Keratinocyte (primary cell): ENCODE measurements at regions not wholly inside any gene's neighbourhood (a gene's known extent, or its start where the extent isn't known, plus 50 kb on each side); places are given as distances from the start of the nearest gene placed in this dataset.

Experiments
- DNase-seq: peaks from one replicate; pipeline ENCODE4 v3.0.0-alpha.2; 2011; ENCODE audit warnings: low read depth, missing footprints, low spot score
- FAIRE-seq: peaks from 2 replicates; lab custom pipeline; 2011; peaks lifted over from hg19 to GRCh38; lab: Jason Lieb, UNC
- H2AFZ ChIP-seq: 2 replicates; pipeline ENCODE4 v1.6.0; 2012; ENCODE audit warnings: low read length, control low read depth, inconsistent platforms; ENCODE audit not compliant: control insufficient read depth
- H3K27ac ChIP-seq: 2 replicates; pipeline ENCODE4 v1.5.1; 2011; ENCODE audit warnings: low read length; ENCODE audit not compliant: control insufficient read depth, insufficient read depth
- H3K27me3 ChIP-seq: 3 replicates; pipeline ENCODE4 v1.6.0; 2011; ENCODE audit warnings: low read length; ENCODE audit not compliant: control insufficient read depth, insufficient read depth; ENCODE audit errors: extremely low read depth
- H3K36me3 ChIP-seq, 2 experiments: 2 replicates in 1 of 2; 3 replicates in 1 of 2; pipeline ENCODE4 v1.5.1; 2011; ENCODE audit warnings: low read length in 2 of 2, mild to moderate bottlenecking in 1 of 2; ENCODE audit not compliant: control insufficient read depth in 2 of 2, insufficient read depth in 2 of 2; ENCODE audit errors: extremely low read depth in 1 of 2
- H3K4me1 ChIP-seq: 3 replicates; pipeline ENCODE4 v1.5.1; 2011; ENCODE audit warnings: low read length; ENCODE audit not compliant: control insufficient read depth, insufficient read depth; ENCODE audit errors: extremely low read depth
- H3K4me2 ChIP-seq: 3 replicates; pipeline ENCODE4 v1.6.0; 2011; ENCODE audit warnings: low read depth, low read length; ENCODE audit not compliant: control insufficient read depth, insufficient read depth; ENCODE audit errors: extremely low read depth
- H3K4me3 ChIP-seq, 3 experiments: fragments of 200-600 bp in 1 of 3; sonication (generic) in 1 of 3; 2 replicates in 2 of 3; 3 replicates in 1 of 3; pipeline ENCODE4 v1.5.1; 2011 to 2016; ENCODE audit warnings: low read length in 3 of 3, mild to moderate bottlenecking in 3 of 3, control low read depth in 2 of 3, inconsistent platforms in 1 of 3, low read depth in 1 of 3, mixed read lengths in 1 of 3, mixed run types in 1 of 3, moderate library complexity in 1 of 3; ENCODE audit not compliant: control insufficient read depth in 2 of 3, insufficient read depth in 2 of 3; ENCODE audit errors: extremely low read depth in 1 of 3
- H3K79me2 ChIP-seq: 2 replicates; pipeline ENCODE4 v1.6.0; 2012; ENCODE audit warnings: low read length; ENCODE audit not compliant: control insufficient read depth, insufficient read depth
- H3K9ac ChIP-seq: 3 replicates; pipeline ENCODE4 v1.6.0; 2011; ENCODE audit warnings: low read length; ENCODE audit not compliant: control insufficient read depth, insufficient read depth; ENCODE audit errors: extremely low read depth
- H3K9me1 ChIP-seq: 3 replicates; pipeline ENCODE4 v1.6.0; 2011; ENCODE audit warnings: low read length; ENCODE audit not compliant: control insufficient read depth, insufficient read depth; ENCODE audit errors: extremely low read depth
- H3K9me3 ChIP-seq: 2 replicates; pipeline ENCODE4 v1.5.1; 2012; ENCODE audit warnings: low read depth, low read length; ENCODE audit not compliant: control insufficient read depth
- H4K20me1 ChIP-seq: 3 replicates; pipeline ENCODE4 v1.6.0; 2011; ENCODE audit warnings: low read length; ENCODE audit not compliant: control insufficient read depth, insufficient read depth; ENCODE audit errors: extremely low read depth
- EZH2 ChIP-seq: IDR thresholded peaks from one replicate; pipeline ENCODE4 v1.6.1; 2012; ENCODE audit warnings: inconsistent platforms, mild to moderate bottlenecking, low read length, moderate library complexity
- dilution Hi-C: fragments of 300-500 bp; cut with MboI; formaldehyde crosslinking; loops from one replicate; pipeline ENCODE4 v1.7.0; 2020; ENCODE audit warnings: low sequenced_read_pairs; ENCODE audit not compliant: extremely low pct_ligation_motif_present
- TF ChIP-seq, protein P1 (sequence below), 3 experiments: IDR thresholded peaks in 1 of 3; conservative IDR thresholded peaks in 1 of 3; optimal IDR thresholded peaks in 1 of 3; 2 replicates in 2 of 3; 3 replicates in 1 of 3; pipeline versions ENCODE3 to v1.5.1; 2011; ENCODE audit warnings: low read length in 3 of 3, mild to moderate bottlenecking in 3 of 3, moderate library complexity in 2 of 3, control low read depth in 1 of 3, inconsistent platforms in 1 of 3; ENCODE audit not compliant: insufficient read depth in 2 of 3; ENCODE audit errors: extremely low read depth in 1 of 3

- no peak for FAIRE-seq
- Histone ChIP-seq H3K27me3 (no peaks in the 10 kb centered on the region), H3K4me1 (no peaks in the 10 kb centered on the region), H3K36me3 (no peaks in the 10 kb centered on the region), H3K9me3 (no peaks in the 10 kb centered on the region), H3K27ac (no peak overlapping the region), H3K9me1 (no peaks in the 10 kb centered on the region), H3K4me3 (no peak overlapping the region), H4K20me1 (no peaks in the 10 kb centered on the region), H3K4me2 (no peak overlapping the region), H2AFZ (no peak overlapping the region), H3K79me2 (no peaks in the 10 kb centered on the region), H3K9ac (no peak overlapping the region)
- TF ChIP-seq, protein P1, sequence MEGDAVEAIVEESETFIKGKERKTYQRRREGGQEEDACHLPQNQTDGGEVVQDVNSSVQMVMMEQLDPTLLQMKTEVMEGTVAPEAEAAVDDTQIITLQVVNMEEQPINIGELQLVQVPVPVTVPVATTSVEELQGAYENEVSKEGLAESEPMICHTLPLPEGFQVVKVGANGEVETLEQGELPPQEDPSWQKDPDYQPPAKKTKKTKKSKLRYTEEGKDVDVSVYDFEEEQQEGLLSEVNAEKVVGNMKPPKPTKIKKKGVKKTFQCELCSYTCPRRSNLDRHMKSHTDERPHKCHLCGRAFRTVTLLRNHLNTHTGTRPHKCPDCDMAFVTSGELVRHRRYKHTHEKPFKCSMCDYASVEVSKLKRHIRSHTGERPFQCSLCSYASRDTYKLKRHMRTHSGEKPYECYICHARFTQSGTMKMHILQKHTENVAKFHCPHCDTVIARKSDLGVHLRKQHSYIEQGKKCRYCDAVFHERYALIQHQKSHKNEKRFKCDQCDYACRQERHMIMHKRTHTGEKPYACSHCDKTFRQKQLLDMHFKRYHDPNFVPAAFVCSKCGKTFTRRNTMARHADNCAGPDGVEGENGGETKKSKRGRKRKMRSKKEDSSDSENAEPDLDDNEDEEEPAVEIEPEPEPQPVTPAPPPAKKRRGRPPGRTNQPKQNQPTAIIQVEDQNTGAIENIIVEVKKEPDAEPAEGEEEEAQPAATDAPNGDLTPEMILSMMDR (optimal IDR thresholded peaks at IDR 0.05 in 1 of 3, IDR thresholded peaks at IDR 0.05 in 1 of 3, conservative IDR thresholded peaks at IDR 0.05 in 1 of 3; ENCODE audit: extremely low read depth in 1 of 3, insufficient read depth in 2 of 3, low read length in 3 of 3) = no peak
- TF ChIP-seq EZH2 = no peak
- dilution Hi-C loops = no loop called here
- no peak for DNase-seq
These were observed 575.2 kb upstream of the SLC8A1 start for GRCh38 chr2:41027095-41027494.

DNA sequence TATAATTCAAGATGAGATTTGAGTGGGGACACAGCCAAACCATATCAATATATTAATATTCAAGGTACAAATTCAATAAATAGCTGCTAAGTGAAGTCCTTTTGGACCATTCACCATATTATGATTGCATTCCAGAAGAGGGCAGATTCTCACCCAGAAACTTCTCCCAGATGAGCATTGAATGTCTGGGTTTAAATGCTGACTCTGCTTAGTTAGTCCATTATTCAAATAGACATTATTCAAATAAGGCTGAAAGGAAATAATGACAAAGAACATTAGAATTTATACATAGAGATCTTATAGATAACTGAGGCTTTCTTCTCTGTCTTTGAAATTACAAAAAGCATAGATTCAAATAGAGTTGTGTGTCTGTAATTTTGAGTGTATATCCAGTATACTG is 579.4 kb upstream of the SLC8A1 start:
- H3K36me3 ChIP-seq = no peaks in the 10 kb centered on the region
- no peaks in the 10 kb centered on the region for H3K4me1 ChIP-seq
- H3K27me3 ChIP-seq = no peaks in the 10 kb centered on the region
- no peak overlapping the region for H3K4me2 ChIP-seq
- DNase-seq (no peak), FAIRE-seq (no peak)
- H3K79me2 ChIP-seq = no peaks in the 10 kb centered on the region
- H3K9ac ChIP-seq = no peak overlapping the region
- no peaks in the 10 kb centered on the region for H3K9me3 ChIP-seq
- no peaks in the 10 kb centered on the region for H3K9me1 ChIP-seq
- H3K27ac ChIP-seq = no peak overlapping the region
- dilution Hi-C loops = no loop called here
- no peak overlapping the region for H3K4me3 ChIP-seq
- H2AFZ ChIP-seq = no peak overlapping the region
- TF ChIP-seq, protein P1 (optimal IDR thresholded peaks at IDR 0.05 in 1 of 3, IDR thresholded peaks at IDR 0.05 in 1 of 3, conservative IDR thresholded peaks at IDR 0.05 in 1 of 3; ENCODE audit: extremely low read depth in 1 of 3, insufficient read depth in 2 of 3, low read length in 3 of 3) = no peak
- TF ChIP-seq EZH2 = no peak
- H4K20me1 ChIP-seq = no peaks in the 10 kb centered on the region
